ENCODE measurements at regions not wholly inside any gene's neighbourhood (a gene's known extent, or its start where the extent isn't known, plus 50 kb on each side); places are given as distances from the start of the nearest gene placed in this dataset.

DNA sequence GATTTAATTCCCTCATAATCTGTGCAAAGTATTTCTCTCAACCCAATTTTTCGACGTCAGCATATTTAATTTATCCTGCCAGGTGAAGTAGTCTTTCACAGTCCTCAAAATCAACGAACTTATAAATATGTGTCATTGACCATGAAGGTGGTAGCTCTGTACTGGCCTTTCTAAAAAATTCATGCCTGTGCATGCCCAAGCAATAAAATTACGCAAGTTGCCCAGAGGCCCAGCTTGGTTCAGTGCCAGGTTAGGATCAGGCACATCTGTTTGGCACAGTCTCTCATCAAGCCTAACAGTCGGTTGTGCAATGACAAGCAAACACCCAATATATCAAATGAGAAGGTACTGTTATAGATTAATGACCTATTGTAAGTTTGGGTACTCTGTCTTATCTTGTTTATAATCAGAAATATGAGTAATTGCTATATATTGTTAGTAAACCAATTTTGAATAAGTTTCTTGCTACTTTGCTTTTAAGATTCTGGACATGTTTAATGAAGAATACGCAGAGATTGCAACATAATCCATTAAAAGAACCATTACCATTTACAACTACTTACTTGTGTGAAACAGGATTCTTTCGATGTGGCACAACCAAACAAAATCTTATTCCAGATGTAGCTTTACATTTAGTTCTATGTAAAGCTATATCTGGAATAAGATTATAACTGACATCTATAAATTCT, 159.0 kb upstream of the IL12A start (continued):
- TF ChIP-seq ZNF518A (tag by site-specific recombination; conservative IDR thresholded peaks at IDR 0.05; ENCODE audit: low read depth), result no peak
- TF ChIP-seq ZNF132 (tag by site-specific recombination; IDR thresholded peaks at IDR 0.05; ENCODE audit: borderline replicate concordance), result no peak
- TF ChIP-seq, protein P1, sequence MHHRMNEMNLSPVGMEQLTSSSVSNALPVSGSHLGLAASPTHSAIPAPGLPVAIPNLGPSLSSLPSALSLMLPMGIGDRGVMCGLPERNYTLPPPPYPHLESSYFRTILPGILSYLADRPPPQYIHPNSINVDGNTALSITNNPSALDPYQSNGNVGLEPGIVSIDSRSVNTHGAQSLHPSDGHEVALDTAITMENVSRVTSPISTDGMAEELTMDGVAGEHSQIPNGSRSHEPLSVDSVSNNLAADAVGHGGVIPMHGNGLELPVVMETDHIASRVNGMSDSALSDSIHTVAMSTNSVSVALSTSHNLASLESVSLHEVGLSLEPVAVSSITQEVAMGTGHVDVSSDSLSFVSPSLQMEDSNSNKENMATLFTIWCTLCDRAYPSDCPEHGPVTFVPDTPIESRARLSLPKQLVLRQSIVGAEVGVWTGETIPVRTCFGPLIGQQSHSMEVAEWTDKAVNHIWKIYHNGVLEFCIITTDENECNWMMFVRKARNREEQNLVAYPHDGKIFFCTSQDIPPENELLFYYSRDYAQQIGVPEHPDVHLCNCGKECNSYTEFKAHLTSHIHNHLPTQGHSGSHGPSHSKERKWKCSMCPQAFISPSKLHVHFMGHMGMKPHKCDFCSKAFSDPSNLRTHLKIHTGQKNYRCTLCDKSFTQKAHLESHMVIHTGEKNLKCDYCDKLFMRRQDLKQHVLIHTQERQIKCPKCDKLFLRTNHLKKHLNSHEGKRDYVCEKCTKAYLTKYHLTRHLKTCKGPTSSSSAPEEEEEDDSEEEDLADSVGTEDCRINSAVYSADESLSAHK (tag by site-specific recombination; IDR thresholded peaks at IDR 0.05), result peak; percentile 74
- TF ChIP-seq GLIS1 (tag by site-specific recombination; IDR thresholded peaks at IDR 0.05), result no peak
- TF ChIP-seq ZNF792 (tag by site-specific recombination; IDR thresholded peaks at IDR 0.05), result peak; percentile 20; the same call in 1 of the 2 replicates
- no peak; the same call in 1 of the 2 replicates for TF ChIP-seq ZNF335 (tag by site-specific recombination; conservative IDR thresholded peaks at IDR 0.05)
- TF ChIP-seq ZSCAN30 (tag by site-specific recombination; IDR thresholded peaks at IDR 0.05), result peak; percentile 69
- TF ChIP-seq ZNF311 (tag by site-specific recombination; IDR thresholded peaks at IDR 0.05; ENCODE audit: borderline replicate concordance), result no peak
- TF ChIP-seq, protein P2, sequence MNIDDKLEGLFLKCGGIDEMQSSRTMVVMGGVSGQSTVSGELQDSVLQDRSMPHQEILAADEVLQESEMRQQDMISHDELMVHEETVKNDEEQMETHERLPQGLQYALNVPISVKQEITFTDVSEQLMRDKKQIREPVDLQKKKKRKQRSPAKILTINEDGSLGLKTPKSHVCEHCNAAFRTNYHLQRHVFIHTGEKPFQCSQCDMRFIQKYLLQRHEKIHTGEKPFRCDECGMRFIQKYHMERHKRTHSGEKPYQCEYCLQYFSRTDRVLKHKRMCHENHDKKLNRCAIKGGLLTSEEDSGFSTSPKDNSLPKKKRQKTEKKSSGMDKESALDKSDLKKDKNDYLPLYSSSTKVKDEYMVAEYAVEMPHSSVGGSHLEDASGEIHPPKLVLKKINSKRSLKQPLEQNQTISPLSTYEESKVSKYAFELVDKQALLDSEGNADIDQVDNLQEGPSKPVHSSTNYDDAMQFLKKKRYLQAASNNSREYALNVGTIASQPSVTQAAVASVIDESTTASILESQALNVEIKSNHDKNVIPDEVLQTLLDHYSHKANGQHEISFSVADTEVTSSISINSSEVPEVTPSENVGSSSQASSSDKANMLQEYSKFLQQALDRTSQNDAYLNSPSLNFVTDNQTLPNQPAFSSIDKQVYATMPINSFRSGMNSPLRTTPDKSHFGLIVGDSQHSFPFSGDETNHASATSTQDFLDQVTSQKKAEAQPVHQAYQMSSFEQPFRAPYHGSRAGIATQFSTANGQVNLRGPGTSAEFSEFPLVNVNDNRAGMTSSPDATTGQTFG (tag by site-specific recombination; IDR thresholded peaks at IDR 0.05; ENCODE audit: borderline replicate concordance), result no peak
- peak; percentile 94 for TF ChIP-seq ZNF366 (tag by site-specific recombination; conservative IDR thresholded peaks at IDR 0.05)
- TF ChIP-seq OSR2 (tag by site-specific recombination; IDR thresholded peaks at IDR 0.05), result peak; percentile 89
- TF ChIP-seq ZNF513 (tag by site-specific recombination; IDR thresholded peaks at IDR 0.05), result no peak
- TF ChIP-seq ZNF704 (tag by site-specific recombination; IDR thresholded peaks at IDR 0.05), result no peak
- TF ChIP-seq ZNF558 (tag by site-specific recombination; IDR thresholded peaks at IDR 0.05), result peak; percentile 86
- TF ChIP-seq, protein P3, sequence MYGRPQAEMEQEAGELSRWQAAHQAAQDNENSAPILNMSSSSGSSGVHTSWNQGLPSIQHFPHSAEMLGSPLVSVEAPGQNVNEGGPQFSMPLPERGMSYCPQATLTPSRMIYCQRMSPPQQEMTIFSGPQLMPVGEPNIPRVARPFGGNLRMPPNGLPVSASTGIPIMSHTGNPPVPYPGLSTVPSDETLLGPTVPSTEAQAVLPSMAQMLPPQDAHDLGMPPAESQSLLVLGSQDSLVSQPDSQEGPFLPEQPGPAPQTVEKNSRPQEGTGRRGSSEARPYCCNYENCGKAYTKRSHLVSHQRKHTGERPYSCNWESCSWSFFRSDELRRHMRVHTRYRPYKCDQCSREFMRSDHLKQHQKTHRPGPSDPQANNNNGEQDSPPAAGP (tag by site-specific recombination; IDR thresholded peaks at IDR 0.05), result no peak
- no peak for TF ChIP-seq ZNF776 (tag by site-specific recombination; IDR thresholded peaks at IDR 0.05; ENCODE audit: borderline replicate concordance)
- no peak for TF ChIP-seq ZBTB20 (tag by site-specific recombination; IDR thresholded peaks at IDR 0.05)
- no peak for TF ChIP-seq ZNF548 (tag by site-specific recombination; IDR thresholded peaks at IDR 0.05)
- TF ChIP-seq, protein P4, sequence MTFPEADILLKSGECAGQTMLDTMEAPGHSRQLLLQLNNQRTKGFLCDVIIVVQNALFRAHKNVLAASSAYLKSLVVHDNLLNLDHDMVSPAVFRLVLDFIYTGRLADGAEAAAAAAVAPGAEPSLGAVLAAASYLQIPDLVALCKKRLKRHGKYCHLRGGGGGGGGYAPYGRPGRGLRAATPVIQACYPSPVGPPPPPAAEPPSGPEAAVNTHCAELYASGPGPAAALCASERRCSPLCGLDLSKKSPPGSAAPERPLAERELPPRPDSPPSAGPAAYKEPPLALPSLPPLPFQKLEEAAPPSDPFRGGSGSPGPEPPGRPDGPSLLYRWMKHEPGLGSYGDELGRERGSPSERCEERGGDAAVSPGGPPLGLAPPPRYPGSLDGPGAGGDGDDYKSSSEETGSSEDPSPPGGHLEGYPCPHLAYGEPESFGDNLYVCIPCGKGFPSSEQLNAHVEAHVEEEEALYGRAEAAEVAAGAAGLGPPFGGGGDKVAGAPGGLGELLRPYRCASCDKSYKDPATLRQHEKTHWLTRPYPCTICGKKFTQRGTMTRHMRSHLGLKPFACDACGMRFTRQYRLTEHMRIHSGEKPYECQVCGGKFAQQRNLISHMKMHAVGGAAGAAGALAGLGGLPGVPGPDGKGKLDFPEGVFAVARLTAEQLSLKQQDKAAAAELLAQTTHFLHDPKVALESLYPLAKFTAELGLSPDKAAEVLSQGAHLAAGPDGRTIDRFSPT (tag by site-specific recombination; IDR thresholded peaks at IDR 0.05), result peak; percentile 56; the same call in 1 of the 2 replicates
- TF ChIP-seq ZNF16 (tag by site-specific recombination; IDR thresholded peaks at IDR 0.05; ENCODE audit: low read depth), result no peak
- TF ChIP-seq ZNF580 (tag by site-specific recombination; IDR thresholded peaks at IDR 0.05), result peak; percentile 90
- TF ChIP-seq ZIC2 (tag by site-specific recombination; IDR thresholded peaks at IDR 0.05), result no peak

Measured in HEK293 (cell line).